Stimulated activated CD4-positive, alpha-beta T cell treated with anti-CD3 and anti-CD28 coated beads, Interleukin-4, amount 100 ng/mL, for 24 hours (primary cell): ENCODE measurements at regions not wholly inside any gene's neighbourhood (a gene's known extent, or its start where the extent isn't known, plus 50 kb on each side); places are given as distances from the start of the nearest gene placed in this dataset.
"Not testable (repeated sequence)": the region's sequence is repeated elsewhere in the genome, so short reads cannot be mapped to it uniquely, and the experiment has no call there.

Experiments used
- DNase-seq: peaks from one replicate; pipeline ENCODE4 v3.0.0-alpha.2; 2020

DNA sequence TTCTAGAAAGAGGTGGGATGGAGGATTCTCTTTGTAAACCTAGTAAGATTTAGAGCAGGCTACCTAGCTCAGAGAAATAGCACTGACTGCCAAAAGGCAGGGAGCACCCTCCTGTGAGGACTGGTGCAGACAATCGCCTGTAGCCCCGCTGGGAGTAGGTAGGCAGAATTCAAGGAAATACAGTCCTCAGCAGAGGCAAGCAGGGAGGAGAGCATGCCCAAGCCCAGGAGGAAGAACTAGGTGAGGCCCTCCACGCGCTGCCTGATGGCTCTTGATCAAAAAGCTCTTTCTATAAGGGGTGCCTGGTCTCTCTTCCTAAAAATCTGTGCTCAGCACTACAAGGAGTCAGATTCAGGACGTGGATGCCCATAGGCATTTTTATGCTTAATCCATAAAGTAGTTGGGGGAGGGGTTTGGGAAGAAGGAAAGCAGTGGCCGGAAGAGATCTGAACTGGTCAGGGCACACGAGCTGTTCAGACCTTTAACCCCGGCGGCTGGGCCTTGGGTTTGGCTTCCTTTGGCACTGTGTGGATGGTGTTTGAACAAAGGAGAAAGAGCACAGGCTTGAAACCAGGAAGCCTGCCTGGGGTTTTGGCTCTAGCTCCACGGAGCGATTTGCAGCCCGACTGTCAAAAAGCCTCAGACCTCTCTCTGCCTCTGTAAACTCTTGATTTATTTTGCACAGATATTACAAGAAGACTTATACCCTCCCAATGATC lies 320.6 kb downstream of the FOXO1 start:
- no peak for DNase-seq

DNA sequence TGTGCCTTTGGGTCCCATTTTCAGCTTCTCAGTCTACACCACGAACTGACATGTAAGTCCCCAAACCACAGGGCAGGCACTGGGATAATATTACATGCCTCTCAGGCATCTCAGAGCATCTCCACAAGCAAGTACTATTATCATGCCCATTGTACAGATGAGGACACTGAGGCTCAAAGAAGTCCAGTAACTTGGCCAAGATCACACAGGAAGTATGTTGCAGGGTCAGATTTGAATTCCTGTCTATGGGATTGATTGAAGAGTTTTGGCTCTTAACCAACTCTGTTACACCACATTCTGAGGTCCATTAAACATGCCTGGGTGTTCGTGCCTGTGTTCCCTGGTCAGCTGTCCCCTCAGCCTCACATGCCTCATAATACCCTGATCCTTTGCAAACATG lies 319.8 kb downstream of the FOXO1 start:
- no peak for DNase-seq

DNA sequence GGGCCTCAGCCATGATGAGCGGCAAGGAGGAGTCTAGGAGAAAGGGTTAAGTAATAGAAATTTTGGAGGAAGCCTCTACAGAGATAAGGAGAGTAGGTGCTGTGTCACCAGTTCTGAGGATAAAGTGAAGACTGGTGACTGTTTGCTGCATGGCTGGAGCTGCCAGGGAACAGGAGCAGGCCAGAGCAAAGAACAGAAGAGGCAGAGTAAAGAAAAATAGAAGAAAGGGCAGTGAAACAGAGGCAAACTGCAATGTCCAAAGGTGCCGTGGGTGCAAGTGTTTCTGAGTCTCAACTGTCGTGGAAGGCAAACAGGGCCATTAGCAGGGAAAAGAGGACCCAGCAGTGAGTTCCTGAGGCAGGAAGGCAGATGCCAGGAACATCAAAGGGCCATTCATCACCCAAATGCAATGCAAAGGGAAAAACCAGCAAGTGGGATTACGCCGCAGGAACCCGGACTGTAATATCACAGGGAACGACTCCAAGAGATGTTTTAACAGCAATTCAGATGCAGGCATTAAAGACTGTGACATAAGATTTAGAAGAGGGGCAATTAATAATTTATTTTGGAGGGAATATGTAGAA lies 318.3 kb downstream of the FOXO1 start:
- no peak for DNase-seq

DNA sequence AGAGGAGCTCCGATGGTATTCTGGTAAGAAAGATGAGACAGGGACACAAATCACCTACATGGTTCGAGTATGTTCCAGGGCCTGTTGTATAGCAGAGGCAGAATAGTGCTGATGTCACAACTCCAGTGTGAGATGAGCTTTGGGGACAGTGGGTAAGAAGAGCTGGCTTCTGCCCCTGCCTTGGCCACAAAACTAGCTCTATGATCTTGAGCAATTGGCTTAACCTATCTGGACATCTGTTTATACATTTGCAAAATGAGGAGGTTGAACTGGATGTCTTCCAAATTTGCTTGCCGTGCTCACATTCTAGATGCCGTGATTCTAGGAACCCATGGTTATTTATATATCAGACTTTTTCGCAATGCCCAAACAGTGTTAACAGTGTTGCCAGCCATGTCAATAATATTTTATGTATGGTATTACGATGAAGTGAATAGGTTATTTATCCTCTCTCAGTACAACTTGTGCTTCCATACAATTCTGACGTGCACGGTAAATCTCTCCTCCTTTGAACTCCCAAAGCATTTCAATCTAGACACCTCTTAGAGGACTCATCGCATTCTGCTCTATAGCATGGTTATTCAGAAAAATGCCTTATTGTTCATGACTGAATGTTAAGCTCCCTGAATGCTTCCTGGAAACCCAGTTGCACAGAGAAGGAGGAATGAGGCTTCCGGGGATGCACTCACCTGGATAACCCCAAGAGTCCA lies 316.0 kb downstream of the FOXO1 start:
- no peak for DNase-seq

DNA sequence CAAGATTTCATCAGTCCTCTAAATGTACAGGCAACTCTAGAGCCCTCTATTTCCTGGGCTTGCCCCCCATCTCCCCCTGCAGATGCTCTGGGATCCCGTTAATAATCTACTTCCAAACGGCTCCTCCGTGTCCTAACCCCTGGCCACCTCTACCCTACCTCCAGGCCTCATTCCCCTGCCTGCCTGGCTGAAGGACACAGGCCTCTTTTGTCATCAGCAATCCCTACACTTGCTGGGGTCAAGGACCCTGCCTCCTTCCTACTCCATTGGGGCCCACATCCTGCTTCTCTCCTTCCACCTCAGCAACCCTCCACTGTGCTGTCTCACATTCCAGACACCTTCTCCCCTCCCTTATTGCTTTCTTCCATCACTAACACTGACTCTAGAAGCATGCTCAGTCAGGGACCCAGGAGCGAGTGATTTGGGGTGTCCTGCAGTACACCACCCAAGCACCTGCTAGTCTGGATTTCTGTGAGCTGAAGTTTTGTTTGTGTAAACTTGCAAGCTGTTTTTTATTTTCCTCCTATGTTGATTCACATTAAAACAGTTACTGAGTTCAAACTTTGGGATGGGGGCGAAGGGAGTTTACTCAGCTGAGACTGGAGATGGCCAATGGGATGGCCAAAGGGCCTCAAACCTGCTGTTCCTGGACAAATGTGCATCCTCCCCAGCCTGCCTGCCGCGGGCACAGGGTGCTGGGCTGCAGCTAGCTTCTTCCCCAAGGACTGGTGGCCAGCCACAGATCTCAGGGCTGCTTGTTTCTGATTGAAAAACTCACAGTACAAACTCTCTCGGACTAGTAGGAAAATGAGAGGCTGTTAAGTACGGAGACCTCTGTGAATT lies 314.7 kb downstream of the FOXO1 start:
- DNase-seq = no peak

DNA sequence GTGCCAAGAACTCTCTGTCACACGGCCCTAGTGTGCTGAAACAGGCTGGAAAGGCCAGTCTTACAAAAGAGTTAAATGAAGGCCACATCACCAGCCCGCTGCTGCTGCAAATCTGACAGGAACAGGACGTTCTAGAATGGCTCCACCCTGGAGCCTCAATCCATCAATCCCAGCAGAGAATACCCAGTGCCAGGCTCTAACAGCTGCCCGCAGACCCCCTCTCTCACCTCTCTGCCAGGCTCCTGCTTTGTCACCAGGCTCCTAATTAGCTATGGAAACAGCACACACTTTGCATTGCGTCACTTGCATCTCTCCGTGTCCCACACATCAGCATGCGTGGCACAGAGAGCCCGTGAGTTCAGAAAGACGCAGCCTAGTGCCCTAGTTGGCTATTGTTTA lies 314.1 kb downstream of the FOXO1 start:
- no peak for DNase-seq

DNA sequence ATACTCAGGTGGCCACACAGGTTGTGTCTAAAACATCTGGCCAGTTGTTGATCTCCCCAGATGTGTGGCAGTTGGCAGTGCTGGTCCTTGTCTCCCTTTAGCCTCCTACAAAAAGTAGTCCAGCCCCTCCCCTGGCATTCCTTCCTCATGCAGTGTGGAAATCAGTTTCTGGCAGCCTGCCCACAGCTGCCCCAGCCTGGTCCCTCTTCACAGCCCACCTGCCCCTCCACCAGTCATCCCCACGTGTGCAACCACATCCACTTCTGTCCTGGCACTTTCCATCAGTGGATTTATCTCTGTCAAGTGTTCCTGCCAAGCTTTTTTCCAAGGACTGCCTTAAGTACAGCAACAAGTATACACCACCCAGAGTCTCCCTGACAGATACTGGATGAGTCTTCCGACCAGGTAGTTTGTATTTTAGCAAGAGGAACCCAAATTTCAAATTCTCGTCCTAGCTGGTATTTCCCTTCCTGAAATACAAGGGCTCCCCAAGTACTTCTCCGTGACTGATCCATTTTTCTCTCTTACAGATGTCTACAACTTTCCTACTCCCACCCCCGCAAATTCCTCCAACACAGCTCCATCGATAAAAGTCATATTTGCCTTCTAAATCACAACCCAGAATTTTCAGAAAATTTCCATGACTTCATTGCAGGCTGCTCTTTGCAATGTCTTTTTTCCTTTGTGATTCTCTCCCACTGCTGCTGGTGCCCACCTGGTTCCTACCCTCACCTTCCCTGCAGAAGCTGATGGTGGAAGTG lies 313.5 kb downstream of the FOXO1 start:
- DNase-seq = no peak

DNA sequence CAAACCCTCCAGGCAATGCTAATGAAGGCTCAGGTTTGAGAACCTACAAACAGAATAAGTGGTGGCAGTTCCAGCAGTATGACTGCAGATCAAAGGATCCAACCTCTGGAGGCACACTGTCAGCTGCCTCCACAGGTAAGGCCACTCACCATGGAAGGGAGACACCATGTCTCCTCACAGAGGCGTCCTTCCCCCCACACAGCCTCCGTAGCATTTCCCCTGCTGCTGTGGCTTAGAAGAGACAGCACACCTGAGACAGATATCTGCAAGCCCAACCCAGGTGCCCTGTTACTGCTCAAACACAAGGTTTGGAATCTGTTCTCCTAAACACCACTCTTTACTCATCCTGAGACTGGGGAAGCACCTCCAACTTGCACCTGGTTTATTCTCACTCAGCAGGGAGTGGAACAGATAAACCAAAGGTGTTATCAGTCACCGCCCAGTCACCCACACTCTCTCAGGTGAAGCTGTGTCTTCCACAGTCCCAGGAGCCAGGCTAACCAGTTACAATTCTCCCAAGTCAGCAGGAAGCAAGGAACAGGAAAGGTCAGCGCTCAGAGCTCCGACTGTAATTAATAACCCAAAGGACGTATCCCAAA lies 311.2 kb downstream of the FOXO1 start:
- DNase-seq = no peak

DNA sequence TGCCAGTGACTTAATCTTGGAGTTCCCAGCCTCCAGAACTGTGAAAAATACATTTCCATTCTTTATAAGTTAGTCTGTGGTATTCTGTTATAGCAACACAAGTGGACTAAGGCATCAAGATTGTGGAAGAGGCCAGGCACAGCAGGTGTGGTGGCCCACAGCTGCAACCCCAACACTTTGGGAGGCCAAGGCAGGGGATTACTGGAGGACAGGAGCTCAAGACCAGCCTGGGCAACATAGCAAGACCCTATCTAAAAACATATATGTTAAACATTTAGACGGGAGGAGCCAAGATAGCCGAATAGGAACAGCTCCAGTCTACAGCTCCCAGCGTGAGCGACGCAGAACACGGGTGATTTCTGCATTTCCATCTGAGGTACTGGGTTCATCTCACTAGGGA lies 310.4 kb downstream of the FOXO1 start:
- no peak for DNase-seq

DNA sequence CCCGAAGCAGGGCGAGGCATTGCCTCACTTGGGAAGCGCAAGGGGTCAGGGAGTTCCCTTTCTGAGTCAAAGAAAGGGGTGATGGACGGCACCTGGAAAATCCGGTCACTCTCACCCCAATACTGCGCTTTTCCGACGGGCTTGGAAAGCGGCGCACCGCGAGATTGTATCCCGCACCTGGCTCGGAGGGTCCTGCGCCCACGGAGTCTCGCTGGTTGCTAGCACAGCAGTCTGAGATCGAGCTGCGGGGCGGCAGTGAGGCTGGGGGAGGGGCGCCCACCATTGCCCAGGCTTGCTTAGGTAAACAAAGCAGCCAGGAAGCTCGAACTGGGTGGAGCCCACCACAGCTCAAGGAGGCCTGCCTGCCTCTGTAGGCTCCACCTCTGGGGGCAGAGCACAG lies 310.0 kb downstream of the FOXO1 start:
- not testable (repeated sequence) for DNase-seq

DNA sequence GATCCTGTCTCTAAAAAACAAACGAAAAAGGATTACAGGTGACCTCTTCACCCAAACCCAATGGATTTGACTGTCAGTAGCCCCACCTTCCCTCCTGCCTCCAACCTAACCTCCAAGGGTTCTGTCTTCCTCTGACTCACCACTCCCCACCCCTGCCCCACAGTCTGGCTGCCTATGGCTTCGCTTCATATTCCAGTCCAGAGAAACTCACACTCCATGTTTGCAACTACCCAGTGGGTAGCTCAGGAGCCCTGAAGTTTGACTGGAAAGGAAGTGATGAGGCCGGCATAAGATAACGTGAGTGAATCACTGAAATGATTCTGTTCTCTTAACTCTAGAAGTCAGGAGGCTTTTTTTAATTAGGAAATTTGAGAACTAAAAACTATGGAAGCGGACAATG lies 303.9 kb downstream of the FOXO1 start:
- DNase-seq = no peak

DNA sequence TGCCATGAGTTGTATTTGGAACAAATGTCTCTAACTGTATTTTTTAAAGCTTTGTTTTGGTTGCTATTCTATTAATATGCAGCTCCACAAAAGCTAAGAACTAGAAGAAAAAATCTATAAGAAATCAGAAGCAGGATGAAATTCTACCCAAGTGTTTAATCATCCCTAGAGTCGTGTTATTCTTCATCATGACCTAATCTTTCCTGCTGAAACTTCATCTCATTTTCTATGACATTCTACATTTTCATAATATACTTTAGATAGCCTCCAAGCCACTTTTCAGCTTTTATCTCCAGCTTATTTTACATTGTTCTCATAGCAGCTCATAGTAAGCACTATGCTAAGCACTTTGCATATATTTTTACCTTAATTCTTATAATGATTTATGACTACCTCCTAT lies 302.8 kb downstream of the FOXO1 start:
- no peak for DNase-seq

DNA sequence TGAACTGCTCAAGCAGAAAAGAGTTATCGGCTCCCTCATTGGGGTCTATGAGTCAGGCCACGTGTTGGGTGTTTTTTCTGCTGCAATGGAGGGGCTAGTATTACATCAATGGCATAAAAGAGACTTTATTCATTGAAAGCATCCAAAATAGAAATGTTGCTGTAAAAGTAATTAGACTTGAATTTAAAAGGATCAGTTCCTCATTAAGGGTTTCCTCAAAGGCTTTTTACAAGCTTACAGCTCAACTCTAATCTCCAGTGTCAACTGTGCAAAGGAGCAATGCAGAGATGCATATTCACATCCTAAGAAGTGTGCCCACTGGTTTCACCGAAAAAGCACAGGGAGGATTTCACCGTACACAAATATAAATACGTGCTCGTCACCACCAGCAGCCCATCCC lies 300.3 kb downstream of the FOXO1 start:
- no peak for DNase-seq

DNA sequence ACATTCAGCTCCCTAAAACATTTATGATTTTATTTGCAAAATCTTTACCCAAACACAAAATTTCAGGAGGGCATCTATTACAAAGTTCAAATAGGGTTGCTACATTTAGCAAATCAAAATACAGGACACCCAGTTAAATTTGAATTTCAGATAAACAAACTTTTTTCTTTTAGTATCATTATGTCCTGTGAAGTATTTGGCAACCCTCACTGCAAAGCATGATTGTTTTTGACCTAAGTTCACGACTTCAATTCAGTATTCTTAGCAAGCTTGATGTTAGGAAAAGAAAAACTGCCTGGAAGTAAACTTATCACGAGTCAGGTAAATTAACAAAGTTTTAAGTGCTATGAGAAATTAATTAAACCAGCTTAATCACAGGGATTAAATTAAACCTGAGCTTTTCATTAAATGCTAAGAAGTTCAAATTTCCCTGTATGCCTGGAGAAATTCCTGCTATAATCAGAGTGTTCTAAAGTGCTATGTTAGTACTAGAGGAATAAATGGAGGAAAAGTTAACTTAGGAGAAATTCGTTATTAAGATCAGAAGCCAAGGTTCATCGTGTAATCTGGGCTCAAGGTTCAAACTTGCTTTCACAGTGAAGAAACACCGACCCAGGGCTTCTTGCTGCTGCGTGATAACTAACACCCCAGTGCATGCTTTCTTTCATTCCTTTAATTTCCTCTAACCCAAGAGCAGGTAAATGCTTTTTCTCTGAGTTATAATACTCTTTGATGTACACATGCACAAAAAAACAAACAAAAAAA lies 298.1 kb downstream of the FOXO1 start:
- DNase-seq = no peak

DNA sequence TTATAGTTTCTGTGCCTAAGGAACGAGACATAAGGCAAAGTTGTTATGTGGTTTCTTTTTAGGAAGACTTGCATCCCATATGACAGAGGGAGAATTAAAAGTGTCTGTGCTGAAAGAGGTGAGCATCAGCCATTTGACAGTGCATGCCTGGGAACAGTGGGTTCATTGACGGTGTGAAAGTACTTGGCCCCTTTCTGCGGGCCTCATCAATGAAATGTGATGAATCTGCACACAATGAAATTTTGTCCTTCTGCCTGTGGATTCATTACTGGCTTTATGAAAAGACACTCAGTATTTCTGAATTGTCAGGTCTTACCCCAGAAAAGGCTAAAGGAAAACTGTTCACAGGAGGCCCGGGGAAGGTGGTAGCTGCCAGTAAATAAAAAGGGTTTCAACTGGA lies 295.8 kb downstream of the FOXO1 start:
- no peak for DNase-seq

DNA sequence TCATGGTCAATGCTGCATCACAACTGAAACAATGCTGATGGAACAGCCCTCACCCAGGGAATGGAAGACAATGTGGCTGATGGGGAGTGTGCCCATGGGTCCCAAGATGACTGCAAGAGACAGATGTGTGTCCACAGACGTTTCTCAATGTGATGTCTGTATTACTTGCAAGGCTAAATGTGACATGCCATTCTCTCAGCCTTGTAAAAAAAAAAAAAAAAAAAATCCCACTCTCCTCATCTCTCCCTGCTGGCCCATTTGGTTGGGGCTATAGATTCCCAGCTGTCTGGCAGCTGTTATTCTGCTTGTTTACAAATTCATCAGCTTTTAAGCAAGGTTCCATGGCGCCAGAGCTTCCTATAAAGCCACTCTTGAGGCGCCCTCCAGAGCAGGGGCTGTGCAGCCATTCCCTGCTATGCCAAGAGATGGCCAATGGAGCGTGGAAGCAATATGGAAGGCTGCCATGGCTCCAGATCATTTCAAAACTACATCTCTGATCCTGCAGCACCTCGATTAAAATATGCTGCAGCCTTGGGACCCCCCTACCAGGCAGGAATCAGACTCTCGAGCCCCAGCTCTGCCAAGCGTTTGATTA lies 294.8 kb downstream of the FOXO1 start:
- DNase-seq = no peak

DNA sequence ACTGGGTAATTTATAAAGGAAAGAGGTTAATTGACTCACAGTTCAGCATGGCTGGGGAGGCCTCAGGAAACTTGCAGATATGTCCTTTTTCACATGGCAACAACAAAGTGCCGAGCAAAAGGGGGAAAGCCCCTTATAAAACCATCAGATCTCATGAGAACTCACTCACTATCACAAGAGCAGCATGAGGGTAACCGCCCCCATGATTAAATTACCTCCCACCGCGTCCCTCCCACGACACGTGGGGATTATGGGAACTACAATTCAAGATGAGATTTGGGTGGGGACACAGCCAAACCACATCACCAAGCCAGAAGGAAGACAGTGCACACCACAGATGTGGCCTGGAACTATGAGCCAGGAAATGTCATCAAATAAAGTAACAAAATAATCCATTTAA lies 292.8 kb downstream of the FOXO1 start:
- peak; percentile 64 for DNase-seq

DNA sequence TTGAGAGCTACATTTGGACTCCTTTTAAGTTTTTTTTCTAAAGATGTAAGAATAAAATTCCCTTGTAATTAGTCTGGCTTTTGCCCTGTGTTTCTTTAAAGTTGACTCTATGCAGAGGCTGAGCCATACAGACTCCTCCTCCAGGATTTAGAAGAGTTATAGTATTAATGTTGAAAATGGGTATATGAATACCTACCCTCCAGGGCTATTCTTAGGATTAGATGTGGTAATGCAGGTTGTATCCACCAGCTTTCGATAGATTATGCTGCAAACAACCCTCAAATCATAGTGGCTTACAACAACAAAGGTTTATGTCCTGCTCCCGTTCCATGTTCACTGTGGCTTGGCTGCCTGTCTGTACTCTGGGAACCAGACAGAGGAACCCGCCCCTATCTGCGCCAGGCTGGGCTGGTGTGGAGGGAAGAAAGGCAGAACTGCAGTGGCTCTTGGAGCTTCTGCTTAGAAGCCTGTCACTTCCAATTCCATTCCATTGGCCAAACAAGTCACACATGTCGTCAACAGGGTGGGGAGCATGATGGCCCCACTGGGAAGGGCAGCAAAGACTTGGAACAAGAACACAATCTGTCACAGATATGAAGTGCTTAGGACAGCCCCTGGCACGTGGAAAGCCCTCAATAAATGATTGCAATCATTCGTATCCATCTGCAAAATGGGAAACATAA lies 290.8 kb downstream of the FOXO1 start:
- no peak for DNase-seq

DNA sequence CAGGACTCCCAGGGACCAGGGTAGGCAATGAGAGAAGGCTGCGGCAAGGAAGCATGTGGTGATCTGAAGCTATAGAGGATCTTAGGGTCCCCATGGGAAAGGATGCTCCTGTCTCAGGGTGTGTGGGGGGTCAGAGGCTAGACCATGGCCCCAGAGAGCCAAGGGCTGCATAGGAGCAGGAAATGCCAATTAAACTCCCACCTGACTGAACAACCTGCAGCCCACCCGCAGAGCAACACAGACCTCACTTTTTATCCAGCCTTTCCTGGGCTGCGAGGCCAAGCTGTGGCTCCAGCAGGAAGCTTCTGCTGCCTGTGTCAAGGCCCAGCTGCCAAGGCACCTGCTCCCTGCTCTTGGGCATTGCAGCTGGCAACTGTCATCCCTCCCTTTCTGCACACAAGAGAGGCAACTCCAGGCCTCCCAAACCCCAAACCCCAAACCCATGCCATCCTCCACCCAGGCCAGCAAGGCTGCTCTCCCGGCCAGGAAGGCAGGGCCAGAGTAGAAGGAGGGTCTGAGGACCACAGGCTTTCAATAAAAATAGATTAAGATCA lies 290.1 kb downstream of the FOXO1 start:
- DNase-seq = no peak

DNA sequence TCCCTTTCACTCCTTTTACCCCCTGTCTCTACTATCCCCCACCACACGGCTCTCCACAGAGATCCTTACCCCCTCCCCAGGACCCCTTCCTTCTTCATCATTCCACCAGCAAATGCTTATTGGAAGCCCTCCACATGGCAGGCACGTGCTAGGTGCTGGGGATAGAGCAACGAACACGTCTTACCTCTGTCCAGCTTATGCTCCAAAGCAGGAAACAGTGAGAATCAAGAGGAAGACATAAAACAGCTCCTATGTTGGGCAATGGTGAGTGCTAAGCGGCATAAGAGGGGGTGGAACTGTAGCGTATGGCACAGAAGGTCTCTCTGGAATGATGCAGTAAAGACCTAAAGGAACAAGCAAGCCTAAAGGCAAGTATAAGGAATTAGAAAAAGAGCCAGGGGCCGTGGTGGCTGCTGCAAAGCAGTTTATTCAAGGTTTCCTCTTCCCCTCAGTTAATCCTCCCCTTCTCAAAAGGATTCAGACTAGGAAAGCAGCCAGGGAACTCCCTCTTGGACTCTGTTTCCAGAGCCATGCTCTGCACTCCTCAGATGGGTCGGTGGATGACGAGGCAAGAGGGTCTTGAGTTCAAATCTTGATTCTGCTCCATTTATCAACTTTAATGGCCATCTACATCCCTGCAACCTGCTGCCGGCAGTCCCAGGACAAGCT lies 289.4 kb downstream of the FOXO1 start:
- no peak for DNase-seq
